ENCODE measurements at regions not wholly inside any gene's neighbourhood (a gene's known extent, or its start where the extent isn't known, plus 50 kb on each side); places are given as distances from the start of the nearest gene placed in this dataset.

- no peak overlapping the region for H3K4me3 ChIP-seq (ENCODE audit: low read depth, low read length)
- TF ChIP-seq, protein P1, sequence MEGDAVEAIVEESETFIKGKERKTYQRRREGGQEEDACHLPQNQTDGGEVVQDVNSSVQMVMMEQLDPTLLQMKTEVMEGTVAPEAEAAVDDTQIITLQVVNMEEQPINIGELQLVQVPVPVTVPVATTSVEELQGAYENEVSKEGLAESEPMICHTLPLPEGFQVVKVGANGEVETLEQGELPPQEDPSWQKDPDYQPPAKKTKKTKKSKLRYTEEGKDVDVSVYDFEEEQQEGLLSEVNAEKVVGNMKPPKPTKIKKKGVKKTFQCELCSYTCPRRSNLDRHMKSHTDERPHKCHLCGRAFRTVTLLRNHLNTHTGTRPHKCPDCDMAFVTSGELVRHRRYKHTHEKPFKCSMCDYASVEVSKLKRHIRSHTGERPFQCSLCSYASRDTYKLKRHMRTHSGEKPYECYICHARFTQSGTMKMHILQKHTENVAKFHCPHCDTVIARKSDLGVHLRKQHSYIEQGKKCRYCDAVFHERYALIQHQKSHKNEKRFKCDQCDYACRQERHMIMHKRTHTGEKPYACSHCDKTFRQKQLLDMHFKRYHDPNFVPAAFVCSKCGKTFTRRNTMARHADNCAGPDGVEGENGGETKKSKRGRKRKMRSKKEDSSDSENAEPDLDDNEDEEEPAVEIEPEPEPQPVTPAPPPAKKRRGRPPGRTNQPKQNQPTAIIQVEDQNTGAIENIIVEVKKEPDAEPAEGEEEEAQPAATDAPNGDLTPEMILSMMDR (IDR thresholded peaks at IDR 0.05; ENCODE audit: insufficient read depth, low read depth, low read length) = no peak
- no peak for DNase-seq (ENCODE audit: low read depth)
These were observed 300.6 kb downstream of the TBL1XR1 start for GRCh38 chr3:176896640-176897039.

DNA sequence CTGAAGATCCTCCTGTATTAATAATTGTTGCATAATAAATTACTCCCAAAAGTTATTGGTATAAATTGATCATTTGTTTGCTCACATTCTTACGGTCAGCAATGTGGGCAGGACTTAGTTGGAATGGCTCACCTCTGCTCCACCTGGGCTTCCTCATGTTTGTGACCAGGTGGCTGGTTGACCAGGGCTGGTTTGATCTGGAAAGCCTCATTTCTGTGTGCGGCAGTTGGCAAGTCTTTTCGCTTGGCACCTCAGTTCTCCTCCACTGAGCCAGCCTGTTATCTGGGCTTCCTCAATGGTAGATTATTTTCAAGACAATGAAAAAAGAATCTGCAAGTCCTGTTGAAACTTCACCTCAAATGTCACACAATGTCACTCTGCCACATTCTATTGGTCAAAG, 301.1 kb downstream of the TBL1XR1 start:
- TF ChIP-seq, protein P1 (IDR thresholded peaks at IDR 0.05; ENCODE audit: insufficient read depth, low read depth, low read length) = no peak
- no peak overlapping the region for H3K4me3 ChIP-seq (ENCODE audit: low read depth, low read length)

DNA sequence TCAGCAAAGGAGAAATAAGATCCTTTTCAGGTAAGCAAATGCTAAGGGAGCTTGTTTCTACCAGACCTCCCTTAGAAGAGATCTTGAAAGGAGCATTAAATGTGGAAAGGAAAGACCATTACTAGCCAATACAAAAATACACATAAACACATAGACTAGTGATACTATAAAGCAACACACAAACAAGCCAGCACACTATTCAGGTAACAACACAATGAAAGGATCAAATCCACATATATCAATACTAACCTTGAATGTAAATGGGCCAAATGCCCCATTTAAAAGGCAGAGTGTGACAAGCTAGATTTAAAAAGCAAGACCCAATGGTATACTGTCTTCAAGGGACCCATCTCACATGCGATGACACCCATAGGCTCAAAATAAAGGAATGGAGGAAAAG, 317.6 kb downstream of the TBL1XR1 start:
- H3K4me3 ChIP-seq (ENCODE audit: low read depth, low read length) = no peak overlapping the region
- no peak for DNase-seq (ENCODE audit: low read depth)
- TF ChIP-seq, protein P1 (IDR thresholded peaks at IDR 0.05; ENCODE audit: insufficient read depth, low read depth, low read length) = no peak

More for the DNA sequence above, 301.1 kb downstream of the TBL1XR1 start:
- no peak for DNase-seq (ENCODE audit: low read depth)

DNA sequence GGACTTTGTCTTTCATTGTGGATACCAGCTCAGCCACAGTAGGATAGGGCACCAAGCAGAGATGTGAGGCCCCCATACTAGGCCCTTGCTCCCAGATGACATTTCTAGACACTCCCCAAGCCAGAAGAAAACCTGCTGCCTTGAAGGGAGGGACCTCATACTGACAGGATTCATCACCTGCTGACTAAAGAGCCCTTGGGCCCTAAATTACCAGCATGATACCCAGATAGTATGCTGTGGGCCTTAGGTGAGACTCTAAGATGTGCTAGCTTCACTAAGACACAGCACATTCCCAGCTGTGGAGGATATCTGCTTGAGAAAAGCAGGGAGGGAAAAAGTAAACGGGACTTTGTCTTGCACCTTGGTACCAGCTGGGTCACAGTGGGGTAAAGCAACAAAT, 324.0 kb downstream of the TBL1XR1 start:
- DNase-seq (ENCODE audit: low read depth) = no peak
- no peak overlapping the region for H3K4me3 ChIP-seq (ENCODE audit: low read depth, low read length)
- TF ChIP-seq, protein P1 (IDR thresholded peaks at IDR 0.05; ENCODE audit: insufficient read depth, low read depth, low read length) = no peak

- peak; percentile 53 for DNase-seq (ENCODE audit: low read depth)
- no peak overlapping the region for H3K4me3 ChIP-seq (ENCODE audit: low read depth, low read length)
- TF ChIP-seq, protein P1 (IDR thresholded peaks at IDR 0.05; ENCODE audit: insufficient read depth, low read depth, low read length) = peak; percentile 87
These were observed 324.5 kb downstream of the TBL1XR1 start for GRCh38 chr3:176872771-176873209.

DNA sequence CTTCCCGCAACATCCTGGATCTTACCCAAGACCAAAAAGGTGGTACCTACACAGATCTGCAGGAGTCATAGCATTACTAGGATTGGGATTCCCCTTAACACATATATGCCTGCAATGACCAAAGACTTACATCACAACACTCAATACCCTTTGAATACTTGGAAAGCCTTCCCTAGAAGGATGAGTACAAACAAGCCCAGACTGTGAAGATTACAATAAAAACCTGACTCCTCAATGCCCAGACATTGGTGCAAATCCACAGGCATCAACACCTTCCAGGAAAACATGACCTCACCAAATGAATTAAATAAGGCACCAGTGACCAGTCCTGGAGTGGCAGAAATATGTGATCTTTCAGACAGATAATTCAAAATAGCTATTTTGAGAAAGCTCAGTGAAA, 326.8 kb downstream of the TBL1XR1 start:
- no peak overlapping the region for H3K4me3 ChIP-seq (ENCODE audit: low read depth, low read length)
- DNase-seq (ENCODE audit: low read depth) = no peak
- TF ChIP-seq, protein P1 (IDR thresholded peaks at IDR 0.05; ENCODE audit: insufficient read depth, low read depth, low read length) = no peak

Data from fibroblast of villous mesenchyme (primary cell).